ENCODE measurements at regions not wholly inside any gene's neighbourhood (a gene's known extent, or its start where the extent isn't known, plus 50 kb on each side); places are given as distances from the start of the nearest gene placed in this dataset.

DNA sequence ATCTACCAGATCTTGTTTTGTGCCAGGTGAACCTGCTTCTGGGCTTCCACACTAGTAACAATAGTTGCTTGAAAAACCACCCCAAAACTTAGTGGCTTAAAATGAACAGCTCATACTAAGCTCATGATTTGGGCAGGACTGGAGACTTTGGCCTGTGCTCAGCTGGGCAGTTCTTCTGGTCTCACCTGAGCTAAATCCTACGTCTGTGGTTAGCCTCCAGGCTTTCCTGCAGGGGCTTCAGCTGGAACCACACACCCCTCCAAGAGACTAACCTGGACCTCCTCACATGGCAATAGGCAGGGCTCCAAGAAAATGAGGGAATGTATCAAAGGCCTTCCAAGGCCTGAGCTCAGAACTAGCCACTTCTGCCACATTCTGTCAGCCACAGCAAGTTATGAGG lies 144.1 kb downstream of the CD8B2 start:
- no peak for ATAC-seq

DNA sequence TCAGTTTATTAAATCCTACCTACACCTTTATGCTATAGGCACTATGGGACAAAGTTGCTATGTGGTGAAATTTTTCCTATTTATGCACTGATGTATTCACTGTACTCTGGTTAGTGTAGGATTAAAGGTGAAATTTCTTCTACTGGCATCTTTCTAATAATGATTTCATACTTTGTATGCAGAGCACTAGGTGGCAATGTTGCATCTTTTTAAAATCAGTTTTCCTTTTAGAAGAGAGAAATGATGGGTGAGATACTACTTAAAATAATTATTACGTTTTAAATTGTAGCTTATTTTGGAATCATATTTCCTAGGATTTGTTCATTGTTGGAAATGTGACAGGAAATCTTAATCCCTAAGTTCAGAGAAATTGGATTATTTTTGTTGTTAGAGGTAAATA lies 150.9 kb downstream of the CD8B2 start:
- ATAC-seq: no peak

DNA sequence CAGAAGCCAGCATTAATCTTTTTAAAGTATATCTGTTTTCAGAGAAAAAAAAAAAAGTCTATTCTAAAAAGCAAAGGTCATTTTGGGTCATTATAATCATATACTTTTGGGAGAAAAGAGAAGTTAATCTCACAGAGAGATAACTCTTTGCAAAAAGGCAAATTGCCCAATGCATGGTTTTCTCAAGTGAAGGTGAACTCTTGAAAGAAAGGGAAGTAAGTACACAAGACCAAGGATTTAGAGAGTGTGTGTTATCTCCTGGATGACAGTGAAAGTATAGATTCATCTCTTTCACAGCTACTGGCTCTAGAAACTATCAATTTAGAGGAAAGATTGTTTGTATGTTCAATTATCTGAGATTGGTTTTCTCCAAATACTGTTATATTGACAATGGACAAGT lies 151.4 kb downstream of the CD8B2 start:
- no peak for ATAC-seq

DNA sequence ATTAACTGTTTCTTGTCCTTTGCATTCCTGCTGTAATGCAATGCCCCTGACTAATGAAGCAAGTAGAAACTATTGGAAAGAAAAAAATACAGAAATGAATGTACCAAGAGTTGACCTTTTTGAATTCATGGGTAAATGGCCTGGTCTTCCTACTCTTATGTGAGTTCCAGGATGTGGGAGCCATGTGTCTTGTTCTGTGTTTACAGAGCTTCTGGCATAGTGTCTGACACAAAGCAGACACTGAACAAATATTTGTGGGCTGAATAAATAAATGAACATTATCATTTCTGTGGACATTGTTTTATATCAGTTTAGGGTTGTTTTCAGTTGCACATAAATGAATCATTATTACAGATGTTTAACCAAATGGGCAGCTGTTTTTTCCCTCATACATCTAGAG lies 155.5 kb downstream of the CD8B2 start:
- no peak for ATAC-seq

DNA sequence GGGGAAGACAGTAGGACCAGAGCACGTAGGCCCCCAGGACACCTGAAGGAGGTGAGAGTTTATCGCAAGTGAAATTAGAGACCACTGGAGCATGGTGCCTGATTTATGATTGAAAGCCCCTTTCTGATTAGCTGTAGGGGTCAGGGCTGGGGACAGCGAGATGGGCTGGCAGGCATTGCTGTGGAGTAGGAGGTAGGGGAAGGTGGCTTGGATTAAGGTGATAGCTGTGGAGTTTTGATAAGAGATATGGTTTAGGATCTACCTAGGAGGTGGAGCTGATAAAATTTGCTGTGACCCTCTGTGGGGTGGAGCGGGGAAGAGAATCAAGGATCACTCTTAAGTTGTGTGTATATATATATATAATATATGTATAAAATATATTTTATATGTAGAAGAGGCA lies 157.5 kb downstream of the CD8B2 start:
- no peak for ATAC-seq

DNA sequence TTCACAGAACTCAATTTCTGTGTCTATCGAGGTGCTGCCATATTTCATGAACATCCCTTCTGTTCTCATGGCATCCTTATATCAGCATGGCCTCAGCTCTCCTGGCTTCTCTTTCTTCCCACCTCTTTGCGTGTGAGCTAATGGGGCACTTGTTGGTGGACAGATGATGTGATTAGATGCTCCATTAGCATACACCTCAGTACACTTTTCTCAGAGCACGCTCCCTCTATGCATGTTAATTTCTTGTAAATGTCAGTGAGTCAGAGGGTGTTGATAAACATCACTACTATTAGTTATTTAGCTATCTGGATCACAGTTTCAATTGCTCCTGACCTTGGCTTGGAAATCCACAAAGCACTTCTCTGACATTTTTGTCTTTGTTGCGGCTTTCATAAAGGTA lies 159.4 kb downstream of the CD8B2 start:
- ATAC-seq: no peak

DNA sequence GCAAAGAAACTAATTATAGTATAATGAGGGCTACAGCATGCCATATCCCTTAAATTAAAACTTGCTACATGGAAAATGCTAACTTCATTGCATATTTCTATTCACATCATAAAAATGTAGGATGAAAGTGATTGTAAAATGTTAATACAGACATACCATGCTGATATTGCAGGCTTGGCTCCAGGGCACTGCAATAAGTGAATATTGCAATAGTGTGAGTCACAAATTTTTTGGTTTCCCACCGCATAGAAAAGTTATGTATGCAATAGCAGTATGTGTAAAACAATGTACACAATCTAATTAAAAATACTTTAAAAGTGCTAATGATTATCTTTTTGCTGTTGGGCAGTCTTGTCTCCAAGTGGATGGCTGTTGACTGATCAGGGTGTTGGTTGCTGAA lies 162.1 kb downstream of the CD8B2 start:
- ATAC-seq: no peak

DNA sequence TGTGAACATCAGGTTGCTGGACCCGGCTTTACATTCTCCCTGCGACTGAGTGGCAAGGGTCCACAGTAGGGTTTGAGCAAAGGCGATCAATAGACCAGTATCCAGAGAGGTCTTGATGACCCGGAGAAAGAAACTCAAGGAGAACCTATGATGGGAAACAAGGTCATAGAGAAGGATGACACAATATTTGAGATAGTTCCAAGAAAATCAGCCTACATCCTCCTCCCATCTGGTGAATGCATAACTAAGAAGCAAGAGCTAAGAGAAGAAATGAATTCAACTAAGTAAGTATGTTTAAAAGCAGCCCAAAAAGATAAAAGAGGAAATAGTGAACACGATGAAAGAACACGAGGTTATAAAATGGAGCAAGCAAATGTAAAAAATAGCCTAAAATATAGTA lies 166.3 kb downstream of the CD8B2 start:
- no peak for ATAC-seq

DNA sequence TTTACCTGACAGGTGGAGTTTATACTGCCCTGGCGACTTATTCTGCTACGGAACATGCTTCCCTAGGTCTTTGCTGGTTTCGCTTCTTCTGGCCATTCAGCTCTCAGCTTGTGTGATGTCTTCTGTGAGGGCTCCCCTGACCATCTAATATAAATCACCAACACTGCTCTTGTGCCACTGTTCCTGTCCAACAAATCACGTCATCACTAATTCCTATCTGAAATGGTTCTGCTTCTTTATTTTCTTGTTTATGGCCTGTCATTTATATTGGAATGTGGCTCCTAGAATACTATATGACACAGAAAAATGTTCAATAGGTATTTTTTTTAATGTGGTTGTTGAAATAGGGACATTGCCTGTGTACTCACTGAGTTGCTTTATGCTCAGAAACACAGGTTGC lies 171.5 kb downstream of the CD8B2 start:
- ATAC-seq: no peak

DNA sequence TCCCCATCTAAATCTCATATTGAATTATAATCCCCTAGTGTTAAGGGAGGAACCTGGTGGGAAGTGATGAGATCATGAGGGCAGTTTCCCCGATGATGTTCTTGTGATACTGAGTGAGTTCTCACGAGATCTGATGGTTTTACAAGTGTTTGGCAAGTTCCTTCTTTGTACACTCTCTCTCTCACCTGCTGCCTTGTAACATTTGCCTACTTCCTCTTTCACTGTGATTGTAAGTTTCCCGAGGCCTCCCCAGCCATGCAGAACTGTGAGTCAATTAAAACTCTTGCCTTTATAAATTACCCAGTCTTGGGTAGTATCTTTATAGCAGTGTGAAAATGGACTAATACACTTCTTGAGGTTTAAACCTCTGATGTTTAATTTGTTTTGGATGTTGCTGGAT lies 177.5 kb downstream of the CD8B2 start:
- ATAC-seq: no peak

DNA sequence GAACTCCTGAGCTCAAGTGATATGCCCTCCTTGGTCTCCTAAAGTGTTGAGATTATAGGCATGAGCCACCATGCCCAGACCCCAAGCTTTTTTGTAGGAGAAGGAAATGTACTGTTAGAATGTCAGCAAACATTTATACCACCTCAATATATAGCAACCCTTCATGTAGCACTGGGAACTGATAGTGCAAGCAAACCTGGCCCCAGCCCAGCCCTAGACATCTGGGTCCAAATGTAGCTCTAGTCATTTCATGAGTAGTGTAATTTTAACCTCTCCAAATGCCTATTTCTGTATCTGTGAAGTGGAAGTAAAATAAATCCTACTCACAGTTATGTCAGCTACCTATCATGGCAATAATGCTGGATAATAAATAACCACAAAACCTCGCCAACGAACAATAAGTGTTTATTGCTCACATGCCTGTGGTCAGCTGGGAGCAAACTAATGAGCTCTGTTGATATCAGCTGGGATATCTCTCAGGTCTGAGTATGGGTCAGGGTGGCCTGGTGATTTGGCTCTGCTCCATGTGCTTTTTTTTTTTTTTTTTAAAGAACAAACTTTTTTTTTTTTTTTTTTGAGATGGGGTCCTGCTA lies 180.4 kb downstream of the CD8B2 start:
- ATAC-seq: no peak

DNA sequence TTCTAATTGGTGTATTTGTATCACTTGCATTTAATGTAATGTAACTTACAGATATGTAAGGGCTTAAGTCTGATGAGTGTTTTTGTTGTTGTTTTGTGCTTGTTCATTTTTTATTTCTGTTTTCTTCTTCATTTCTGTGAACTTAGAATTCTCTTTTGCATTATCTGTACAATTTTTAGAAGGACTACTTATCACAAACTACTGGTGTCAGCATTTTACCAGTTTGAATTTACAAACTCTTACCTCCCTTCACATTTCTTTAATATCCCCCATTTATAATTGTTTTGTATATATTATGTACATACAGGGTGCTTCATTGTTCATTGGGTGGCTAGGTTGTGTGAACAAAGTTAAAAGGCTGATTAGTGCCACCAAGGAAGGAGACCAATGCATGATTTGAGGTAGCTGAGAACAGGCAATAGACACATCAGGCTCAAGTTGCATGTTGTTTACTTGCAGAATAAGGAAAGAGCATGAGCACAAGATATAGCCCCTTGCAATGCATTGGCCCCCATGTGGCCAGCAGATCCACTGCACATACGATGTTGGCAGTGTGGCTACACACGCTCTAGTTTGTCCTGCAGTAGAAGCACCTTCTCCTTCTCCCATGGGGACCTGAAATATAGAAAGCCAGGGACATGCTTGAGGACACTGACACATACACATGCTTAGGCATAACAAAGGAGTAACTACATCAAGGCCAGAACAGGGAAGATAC lies 198.2 kb downstream of the CD8B2 start:
- ATAC-seq: no peak

DNA sequence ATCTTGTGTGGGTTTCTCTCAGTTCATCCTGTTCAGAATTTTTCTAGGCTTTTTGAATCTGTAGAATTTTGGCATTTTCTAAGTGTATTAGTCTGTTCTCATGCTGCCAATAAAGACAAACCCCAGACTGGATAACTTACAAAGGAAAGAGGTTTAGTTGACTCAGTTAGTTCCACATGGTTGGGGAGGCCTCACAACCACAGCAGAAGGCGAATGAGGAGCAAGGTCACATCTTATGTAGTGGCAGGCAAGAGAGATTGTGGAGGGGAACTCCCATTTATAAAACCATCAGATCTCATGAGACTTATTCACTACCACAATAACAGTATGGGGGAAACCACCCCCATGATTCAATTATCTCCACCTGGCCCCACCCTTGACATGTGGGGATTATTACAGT lies 199.2 kb downstream of the ST6GAL2 start:
- no peak for ATAC-seq

DNA sequence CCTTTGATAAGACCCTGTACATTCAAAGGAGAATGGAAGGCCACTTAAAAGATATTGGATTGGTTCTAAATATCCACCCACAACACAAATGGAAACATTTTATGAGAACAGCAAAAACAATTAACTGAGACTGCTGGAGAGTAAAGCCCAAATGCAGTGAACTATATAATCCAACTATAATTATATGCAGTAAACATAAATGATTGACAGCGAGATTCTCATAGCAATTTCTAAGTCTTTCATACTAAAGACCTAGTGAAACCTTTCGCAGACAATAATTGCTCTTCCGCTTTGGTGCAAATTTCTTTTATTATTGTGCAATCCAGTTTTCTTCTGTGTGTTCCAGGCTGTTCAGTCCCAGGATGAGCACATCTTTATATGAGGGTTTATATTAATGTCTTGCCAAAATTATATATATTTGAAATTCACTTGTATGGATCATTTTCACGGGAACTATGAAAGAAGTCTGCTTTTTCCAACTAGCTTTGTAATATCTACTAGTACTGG lies 190.9 kb downstream of the ST6GAL2 start:
- no peak for ATAC-seq

DNA sequence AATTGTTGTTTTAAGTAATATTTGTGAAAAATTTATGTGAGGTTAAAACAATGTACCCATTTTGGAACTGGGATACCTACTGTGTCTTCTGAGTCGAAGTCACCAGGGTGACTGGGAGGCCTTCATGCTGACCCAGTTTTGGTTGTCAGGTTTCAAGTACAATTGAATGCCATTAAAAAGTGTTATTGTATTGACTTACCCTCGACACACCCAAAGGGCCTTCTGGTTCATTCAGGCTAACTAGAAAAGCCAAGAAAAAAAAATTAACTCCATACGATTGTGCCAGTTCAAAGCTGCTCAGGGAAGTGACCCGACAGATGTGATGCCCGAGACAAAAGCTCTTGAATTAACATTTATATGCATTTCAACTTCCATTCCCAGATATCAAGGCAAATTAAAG lies 190.0 kb downstream of the ST6GAL2 start:
- ATAC-seq: no peak

DNA sequence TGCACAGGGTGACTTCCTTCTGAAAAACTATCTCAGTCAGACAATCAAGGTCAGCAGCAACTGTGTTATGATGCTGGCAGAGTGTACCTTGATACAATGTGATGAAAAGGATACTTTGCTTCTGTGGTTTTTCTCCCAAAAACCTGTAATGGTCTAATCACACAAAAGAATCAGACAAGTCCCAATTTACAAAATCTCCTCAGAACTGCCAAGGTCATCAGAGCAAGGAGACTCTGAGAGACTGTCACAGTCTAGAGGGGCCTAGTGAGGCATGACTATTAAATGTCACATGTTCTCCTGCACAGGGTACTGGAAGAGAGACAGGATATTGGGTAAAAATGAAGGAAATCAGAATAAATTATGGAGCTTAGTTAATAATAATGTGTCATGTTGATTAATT lies 185.4 kb downstream of the ST6GAL2 start:
- ATAC-seq: no peak

DNA sequence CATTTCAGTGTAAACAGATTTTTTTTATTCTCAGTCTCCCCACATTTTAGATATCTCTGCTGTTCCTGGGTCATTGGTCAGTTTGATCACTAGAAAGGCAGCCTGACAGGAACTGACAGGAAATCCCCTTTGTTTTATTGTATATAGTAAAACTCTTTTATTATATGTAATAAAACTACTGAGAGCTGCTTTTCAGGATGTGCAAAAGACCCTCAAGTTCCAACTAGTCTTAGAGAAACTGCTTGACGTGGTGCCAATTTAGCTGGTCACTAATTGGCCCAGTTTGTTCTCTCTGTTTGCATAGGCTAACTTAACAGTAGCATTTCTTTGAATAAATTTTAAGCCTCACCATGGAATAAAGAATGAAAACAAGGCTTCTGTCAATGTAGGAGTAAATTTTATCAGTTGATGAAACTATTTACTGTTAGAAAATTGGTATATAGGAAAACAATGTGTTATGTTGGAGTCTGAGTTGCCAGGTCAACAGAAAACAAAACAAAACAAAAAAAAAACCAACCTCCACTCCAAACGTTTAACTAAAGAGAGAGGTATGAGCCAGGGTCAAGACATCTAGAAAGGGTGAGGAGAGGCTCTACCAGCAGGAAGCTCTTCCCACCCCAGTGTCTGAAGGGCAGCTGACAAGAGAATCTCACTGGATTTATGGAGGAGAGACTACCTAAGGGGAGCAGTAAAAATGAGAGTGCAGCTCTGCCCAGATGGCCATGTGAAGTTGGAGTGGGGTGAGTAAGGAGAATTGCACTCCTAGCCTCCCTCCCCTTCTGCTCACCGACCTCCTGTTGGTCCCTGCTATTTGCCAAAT lies 184.6 kb downstream of the ST6GAL2 start:
- no peak for ATAC-seq

DNA sequence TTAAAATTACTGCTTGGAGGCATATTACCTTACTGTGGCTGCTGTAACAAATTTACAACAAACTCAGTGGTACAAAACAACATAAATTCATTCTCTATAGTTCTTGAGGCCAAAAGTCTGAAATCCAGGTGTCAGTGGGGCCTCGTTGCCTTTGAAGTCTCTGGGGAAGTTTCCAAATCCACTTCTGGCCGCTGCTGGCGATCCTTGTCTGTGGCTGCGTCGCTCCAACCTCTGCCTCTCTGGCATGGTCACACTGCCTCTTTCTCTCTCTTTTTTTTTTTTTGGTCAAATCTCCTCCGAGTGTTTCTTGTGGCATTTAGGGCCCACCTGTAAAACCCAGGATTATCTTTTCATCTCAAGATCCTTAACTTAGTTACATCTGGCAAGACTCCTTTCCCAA lies 182.8 kb downstream of the ST6GAL2 start:
- ATAC-seq: no peak

DNA sequence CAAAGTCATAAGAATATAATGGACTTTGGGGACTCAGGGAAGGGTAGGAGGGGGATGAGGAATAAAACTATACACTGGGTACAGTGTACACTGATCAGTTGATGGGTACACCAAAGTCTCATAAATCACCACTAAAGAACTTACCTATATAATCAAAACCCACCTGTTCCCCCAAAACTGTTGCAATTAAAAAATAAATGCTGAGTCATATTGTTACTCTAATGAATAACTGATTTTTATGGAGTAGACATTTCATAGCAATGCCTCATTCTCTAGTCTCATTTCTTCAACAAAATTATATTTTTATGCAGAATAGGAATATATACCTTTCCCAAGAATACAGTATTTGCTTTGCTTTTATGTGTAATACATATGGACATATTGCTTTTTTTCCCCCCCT lies 181.2 kb downstream of the ST6GAL2 start:
- no peak for ATAC-seq

DNA sequence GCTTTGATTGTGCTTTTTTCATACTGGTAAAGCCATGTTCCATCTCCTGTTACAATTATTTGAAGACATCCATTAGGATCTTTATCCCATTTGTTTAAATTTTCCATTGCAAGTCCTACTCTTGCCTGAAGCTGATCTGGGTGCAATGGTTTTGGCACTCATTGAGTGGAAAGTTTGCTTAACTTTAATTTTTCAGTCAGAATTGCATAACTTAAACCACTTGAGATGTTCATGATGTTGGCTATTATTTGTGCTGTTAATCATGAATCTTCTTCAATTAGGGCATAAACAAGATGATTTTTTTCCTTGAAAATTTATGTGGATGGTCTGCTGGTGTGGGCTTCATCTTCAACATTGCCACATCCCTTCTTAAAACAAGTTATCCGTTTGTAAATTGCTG lies 180.1 kb downstream of the ST6GAL2 start:
- no peak for ATAC-seq

DNA sequence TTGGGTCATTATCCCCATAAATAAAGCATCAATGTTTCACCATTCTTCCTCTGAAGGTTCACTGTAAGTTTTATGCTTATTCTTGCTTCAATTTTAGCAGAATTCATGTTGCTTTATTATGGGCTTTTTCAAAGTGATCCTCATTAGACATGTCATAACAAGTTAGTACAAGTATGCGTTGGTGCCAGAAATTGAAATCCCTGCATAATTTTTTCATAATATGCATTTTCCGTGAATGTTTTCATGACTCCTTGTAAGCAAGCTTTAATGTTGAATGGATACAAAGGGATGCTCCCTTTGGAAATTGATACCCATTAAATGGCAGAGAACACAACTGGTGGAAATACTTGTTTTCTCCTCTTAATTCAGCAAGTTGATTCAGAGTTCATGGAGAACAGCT lies 179.7 kb downstream of the ST6GAL2 start:
- ATAC-seq: no peak

DNA sequence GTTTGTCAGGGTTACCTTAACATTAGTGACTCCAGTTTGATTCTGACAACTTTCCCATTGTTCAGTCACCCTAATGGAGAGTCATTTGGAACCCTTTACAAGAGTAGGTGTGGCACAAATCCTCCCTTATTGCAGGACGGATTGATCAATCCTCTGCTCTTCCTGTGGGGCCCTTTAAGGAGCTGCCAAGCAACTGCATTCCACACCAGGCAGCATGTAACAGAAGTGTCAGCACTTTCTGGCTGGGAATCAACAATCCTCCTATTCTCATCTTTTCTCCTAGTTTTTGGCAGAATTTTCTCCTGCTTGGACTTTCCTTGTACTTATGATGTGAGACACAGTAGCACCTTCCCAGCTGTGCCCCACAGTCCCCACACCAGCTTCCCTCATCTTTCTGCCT lies 177.8 kb downstream of the ST6GAL2 start:
- no peak for ATAC-seq

DNA sequence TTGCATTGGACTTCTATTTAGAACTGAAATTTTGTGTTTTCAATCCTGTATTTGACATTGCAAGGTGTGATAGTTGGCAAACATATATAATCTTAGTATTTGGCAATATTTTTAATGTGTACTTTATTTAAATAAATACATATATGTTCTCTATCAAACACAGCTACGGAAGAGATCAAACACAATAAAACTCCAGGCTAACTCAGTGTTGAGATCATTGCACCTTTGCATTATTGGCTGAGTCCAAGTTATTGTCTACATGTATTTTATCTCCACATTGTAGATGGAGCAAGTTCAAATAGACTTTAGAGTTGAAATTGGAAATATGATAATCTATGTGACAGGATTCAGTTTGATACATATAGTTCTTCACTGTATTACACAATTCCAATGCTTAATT lies 176.7 kb downstream of the ST6GAL2 start:
- no peak for ATAC-seq

DNA sequence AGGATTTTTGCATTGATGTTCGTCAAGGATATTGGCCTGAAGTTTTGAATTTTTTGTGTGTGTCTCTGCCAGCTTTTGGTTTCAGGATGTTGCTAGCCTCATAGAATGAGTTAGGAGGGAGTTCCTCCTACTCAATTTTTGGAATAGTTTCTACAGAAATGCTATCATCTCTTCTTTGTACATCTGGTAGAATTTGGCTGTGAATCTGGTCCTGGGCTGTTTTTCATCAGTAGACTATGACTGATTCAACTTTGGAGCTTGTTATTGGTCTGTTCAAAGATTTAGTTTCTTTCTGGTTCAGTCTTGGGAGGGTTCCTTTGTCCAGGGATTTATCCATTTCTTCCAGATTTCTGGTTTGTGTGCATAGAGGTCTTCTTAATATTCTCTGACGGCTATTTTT lies 166.7 kb downstream of the ST6GAL2 start:
- ATAC-seq: no peak

Data from activated CD4-positive, CD25-positive, alpha-beta regulatory T cell treated with anti-CD3 and anti-CD28 coated beads, Interleukin-2, amount 50 U/mL, for 24 hours (primary cell).